HL-60 (cell line): ENCODE measurements at regions not wholly inside any gene's neighbourhood (a gene's known extent, or its start where the extent isn't known, plus 50 kb on each side); places are given as distances from the start of the nearest gene placed in this dataset.

Experiments used
- CTCF ChIP-seq: IDR thresholded peaks from one replicate; pipeline ENCODE4 v1.5.1; 2011; ENCODE audit warnings: low read length, control low read depth, inconsistent platforms; ENCODE audit not compliant: insufficient read depth
- GABPA ChIP-seq: IDR thresholded peaks from 2 replicates; pipeline ENCODE4 v1.6.1; 2012; ENCODE audit warnings: low read depth
- POLR2AphosphoS5 ChIP-seq: IDR thresholded peaks from 2 replicates; pipeline ENCODE4 v1.6.1; 2012; ENCODE audit warnings: low read depth
- REST ChIP-seq: IDR thresholded peaks from 2 replicates; pipeline ENCODE4 v1.6.1; 2012; ENCODE audit warnings: low read depth; ENCODE audit not compliant: insufficient replicate concordance
- SPI1 ChIP-seq: IDR thresholded peaks from 2 replicates; pipeline ENCODE4 v1.6.1; 2012; ENCODE audit warnings: low read depth, mild to moderate bottlenecking, borderline replicate concordance

GRCh38 chr2:30336978-30337841 lies 105.9 kb downstream of the LBH start:
- TF ChIP-seq CTCF (no peak), REST (no peak), POLR2AphosphoS5 (no peak), SPI1 (peak; percentile 82; the same call in 1 of the 2 replicates), GABPA (no peak)
